ENCODE measurements at regions not wholly inside any gene's neighbourhood (a gene's known extent, or its start where the extent isn't known, plus 50 kb on each side); places are given as distances from the start of the nearest gene placed in this dataset.
"Not testable (repeated sequence)": the region's sequence is repeated elsewhere in the genome, so short reads cannot be mapped to it uniquely, and the experiment has no call there.

- intact Hi-C loops (cut with DNase I): no loop called here
These were observed 1100.2 kb upstream of the INTU start for GRCh38 chr4:126532527-126532926.

GRCh38 chr4:126533146-126533805 is 1099.5 kb upstream of the INTU start:
- H3K27me3 ChIP-seq: no peaks in the 10 kb centered on the region
- TF ChIP-seq CTCF (IDR thresholded peaks at IDR 0.05) (no peak), POLR2AphosphoS5 (IDR thresholded peaks at IDR 0.05) (no peak), POLR2A (IDR thresholded peaks at IDR 0.05) (no peak), EP300 (IDR thresholded peaks at IDR 0.05) (no peak)
- no peaks in the 10 kb centered on the region for H3K9me3 ChIP-seq
- no peak overlapping the region for H3K4me3 ChIP-seq
- no peak for DNase-seq
- H3K27ac ChIP-seq: no peak overlapping the region
- WGBS, 2 donors: 58 to 63% methylated on average over 5 of the region's 5 CpGs
- H3K4me1 ChIP-seq: no peaks in the 10 kb centered on the region
- intact Hi-C loops (cut with DNase I): no loop called here
- H3K36me3 ChIP-seq: no peaks in the 10 kb centered on the region

More at GRCh38 chr4:126532527-126532926, 1100.2 kb upstream of the INTU start:
- Histone ChIP-seq H3K9me3 (no peaks in the 10 kb centered on the region), H3K36me3 (no peaks in the 10 kb centered on the region), H3K4me3 (no peak overlapping the region), H3K27me3 (no peaks in the 10 kb centered on the region), H3K27ac (no peak overlapping the region), H3K4me1 (no peaks in the 10 kb centered on the region)
- TF ChIP-seq POLR2A (IDR thresholded peaks at IDR 0.05) (no peak), EP300 (IDR thresholded peaks at IDR 0.05) (no peak), CTCF (IDR thresholded peaks at IDR 0.05) (no peak), POLR2AphosphoS5 (IDR thresholded peaks at IDR 0.05) (no peak)
- no peak for DNase-seq
- WGBS, 2 donors: 90 to 93% methylated on average over 1 of the region's 1 CpG

- no peak overlapping the region for H3K4me3 ChIP-seq
- H3K27me3 ChIP-seq: no peaks in the 10 kb centered on the region
- H3K36me3 ChIP-seq: no peaks in the 10 kb centered on the region
- H3K9me3 ChIP-seq: no peaks in the 10 kb centered on the region
- TF ChIP-seq POLR2A (IDR thresholded peaks at IDR 0.05): no peak
- no peak for TF ChIP-seq EP300 (IDR thresholded peaks at IDR 0.05)
- TF ChIP-seq CTCF (IDR thresholded peaks at IDR 0.05): no peak
- TF ChIP-seq POLR2AphosphoS5 (IDR thresholded peaks at IDR 0.05): no peak
- intact Hi-C loops (cut with DNase I): no loop called here
- H3K27ac ChIP-seq: no peak overlapping the region
- no peaks in the 10 kb centered on the region for H3K4me1 ChIP-seq
- no peak for DNase-seq
- WGBS, 2 donors: 38 to 70% methylated on average over 3 of the region's 3 CpGs
These were observed 1093.0 kb upstream of the INTU start for GRCh38 chr4:126539771-126540170.

- TF ChIP-seq CTCF (IDR thresholded peaks at IDR 0.05) (no peak), POLR2AphosphoS5 (IDR thresholded peaks at IDR 0.05) (no peak), POLR2A (IDR thresholded peaks at IDR 0.05) (no peak), EP300 (IDR thresholded peaks at IDR 0.05) (no peak)
- DNase-seq: no peak
- WGBS, 2 donors: 50 to 81% methylated on average over 2 of the region's 2 CpGs
- H3K36me3 ChIP-seq: no peaks in the 10 kb centered on the region
- H3K9me3 ChIP-seq: no peaks in the 10 kb centered on the region
- H3K27me3 ChIP-seq: no peaks in the 10 kb centered on the region
- no peaks in the 10 kb centered on the region for H3K4me1 ChIP-seq
- no peak overlapping the region for H3K27ac ChIP-seq
- no peak overlapping the region for H3K4me3 ChIP-seq
- intact Hi-C loops (cut with DNase I): no loop called here
These were observed 1090.9 kb upstream of the INTU start for GRCh38 chr4:126541820-126542219.

GRCh38 chr4:126544276-126544675 is 1088.5 kb upstream of the INTU start:
- intact Hi-C loops (cut with DNase I): no loop called here
- Histone ChIP-seq H3K4me3 (no peak overlapping the region), H3K36me3 (no peaks in the 10 kb centered on the region), H3K27me3 (no peaks in the 10 kb centered on the region), H3K4me1 (no peaks in the 10 kb centered on the region), H3K27ac (no peak overlapping the region), H3K9me3 (no peaks in the 10 kb centered on the region)
- TF ChIP-seq EP300 (IDR thresholded peaks at IDR 0.05): no peak
- no peak for TF ChIP-seq POLR2A (IDR thresholded peaks at IDR 0.05)
- no peak for TF ChIP-seq POLR2AphosphoS5 (IDR thresholded peaks at IDR 0.05)
- no peak for TF ChIP-seq CTCF (IDR thresholded peaks at IDR 0.05)
- no peak for DNase-seq
- WGBS, 2 donors: 59 to 62% methylated on average over 5 of the region's 5 CpGs

GRCh38 chr4:126546197-126546596 is 1086.6 kb upstream of the INTU start:
- H3K36me3 ChIP-seq; H3K4me3 ChIP-seq; H3K4me1 ChIP-seq; H3K27ac ChIP-seq; H3K9me3 ChIP-seq; DNase-seq; H3K27me3 ChIP-seq; intact Hi-C loops (cut with DNase I): not testable (repeated sequence)
- WGBS, 2 donors: 91% methylated on average over 10 of the region's 10 CpGs
